ENCODE measurements at regions not wholly inside any gene's neighbourhood (a gene's known extent, or its start where the extent isn't known, plus 50 kb on each side); places are given as distances from the start of the nearest gene placed in this dataset.
"Not testable (repeated sequence)": the region's sequence is repeated elsewhere in the genome, so short reads cannot be mapped to it uniquely, and the experiment has no call there.

- H3K36me3 ChIP-seq; intact Hi-C loops (cut with DNase I; ENCODE audit: low total_unique reads); H3K4me3 ChIP-seq; H3K27ac ChIP-seq; H3K9me3 ChIP-seq; H3K4me1 ChIP-seq; H3K27me3 ChIP-seq (replicated peaks in 1 of 7): not testable (repeated sequence)
- 49 to 96% (median 50%) methylated on average over 6 to 23 of the region's 26 CpGs; no CpG with 5 or more reads in 2 of the 5 donors for WGBS, 5 donors
- DNase-seq, result peak; percentile 91
- TF ChIP-seq POLR2AphosphoS5 (IDR thresholded peaks at IDR 0.05), result peak in 2 of 3 donors; percentile 38 to 60
Observed at GRCh38 chr21:5065240-5066211, 5455.9 kb upstream of the TPTE start.

- H3K36me3 ChIP-seq; H3K9me3 ChIP-seq; H3K4me3 ChIP-seq; H3K27ac ChIP-seq; H3K27me3 ChIP-seq (replicated peaks in 1 of 7); H3K4me1 ChIP-seq; intact Hi-C loops (cut with DNase I; ENCODE audit: low total_unique reads): not testable (repeated sequence)
- WGBS, 5 donors, result 58 to 83% (median 71%) methylated on average over 2 to 5 of the region's 12 CpGs; no CpG with 5 or more reads in 2 of the 5 donors
- DNase-seq, result peak; percentile 30
Observed at GRCh38 chr21:5066682-5067251, 5454.6 kb upstream of the TPTE start.

- H3K4me3 ChIP-seq; H3K36me3 ChIP-seq; H3K9me3 ChIP-seq; H3K27ac ChIP-seq; DNase-seq; H3K27me3 ChIP-seq (replicated peaks in 1 of 7); intact Hi-C loops (cut with DNase I; ENCODE audit: low total_unique reads); H3K4me1 ChIP-seq: not testable (repeated sequence)
- WGBS, 5 donors, result 63 to 86% methylated on average over 2 to 3 of the region's 15 CpGs; no CpG with 5 or more reads in 3 of the 5 donors
Observed at GRCh38 chr21:5067326-5068048, 5453.9 kb upstream of the TPTE start.

GRCh38 chr21:5068649-5069048 lies 5452.7 kb upstream of the TPTE start:
- H3K36me3 ChIP-seq; H3K4me1 ChIP-seq; DNase-seq; H3K27ac ChIP-seq; H3K9me3 ChIP-seq; intact Hi-C loops (cut with DNase I; ENCODE audit: low total_unique reads); H3K27me3 ChIP-seq (replicated peaks in 1 of 7); H3K4me3 ChIP-seq: not testable (repeated sequence)
- 80 to 100% methylated on average over 1 of the region's 5 CpGs; no CpG with 5 or more reads in 3 of the 5 donors for WGBS, 5 donors

GRCh38 chr21:5071180-5071579 lies 5450.2 kb upstream of the TPTE start:
- H3K9me3 ChIP-seq; H3K27me3 ChIP-seq (replicated peaks in 1 of 7); intact Hi-C loops (cut with DNase I; ENCODE audit: low total_unique reads); H3K4me3 ChIP-seq; DNase-seq; H3K27ac ChIP-seq; H3K4me1 ChIP-seq; H3K36me3 ChIP-seq: not testable (repeated sequence)
- 100% methylated on average over 2 of the region's 2 CpGs; no CpG with 5 or more reads in 4 of the 5 donors for WGBS, 5 donors

- H3K27me3 ChIP-seq (replicated peaks in 1 of 7); H3K4me1 ChIP-seq; DNase-seq; H3K36me3 ChIP-seq; H3K4me3 ChIP-seq; H3K27ac ChIP-seq; intact Hi-C loops (cut with DNase I; ENCODE audit: low total_unique reads); H3K9me3 ChIP-seq: not testable (repeated sequence)
- no CpG with 5 or more reads among the region's 7 CpGs for WGBS, 5 donors
Observed at GRCh38 chr21:5076854-5077253, 5444.5 kb upstream of the TPTE start.

- H3K4me3 ChIP-seq; intact Hi-C loops (cut with DNase I; ENCODE audit: low total_unique reads); H3K27ac ChIP-seq; DNase-seq; H3K4me1 ChIP-seq; H3K9me3 ChIP-seq; H3K27me3 ChIP-seq (replicated peaks in 1 of 7); H3K36me3 ChIP-seq: not testable (repeated sequence)
- WGBS, 5 donors, result no CpG with 5 or more reads among the region's 8 CpGs
Observed at GRCh38 chr21:5079361-5079760, 5442.0 kb upstream of the TPTE start.

GRCh38 chr21:5080015-5080414 lies 5441.4 kb upstream of the TPTE start:
- H3K36me3 ChIP-seq; intact Hi-C loops (cut with DNase I; ENCODE audit: low total_unique reads); H3K27ac ChIP-seq; H3K9me3 ChIP-seq; H3K27me3 ChIP-seq (replicated peaks in 1 of 7); H3K4me1 ChIP-seq; H3K4me3 ChIP-seq; DNase-seq: not testable (repeated sequence)
- no CpG with 5 or more reads among the region's 5 CpGs for WGBS, 5 donors

- H3K4me1 ChIP-seq; H3K27me3 ChIP-seq (replicated peaks in 1 of 7); H3K9me3 ChIP-seq; H3K4me3 ChIP-seq; H3K36me3 ChIP-seq; H3K27ac ChIP-seq; intact Hi-C loops (cut with DNase I; ENCODE audit: low total_unique reads): not testable (repeated sequence)
- WGBS, 5 donors, result 77 to 93% (median 82%) methylated on average over 3 to 4 of the region's 8 CpGs; no CpG with 5 or more reads in 1 of the 5 donors
- DNase-seq, result peak; percentile 10
Observed at GRCh38 chr21:5084246-5084645, 5437.1 kb upstream of the TPTE start.

- H3K9me3 ChIP-seq; H3K36me3 ChIP-seq; H3K4me1 ChIP-seq; H3K4me3 ChIP-seq; H3K27me3 ChIP-seq (replicated peaks in 1 of 7); intact Hi-C loops (cut with DNase I; ENCODE audit: low total_unique reads): not testable (repeated sequence)
- 65% methylated on average over 6 of the region's 13 CpGs; no CpG with 5 or more reads in 4 of the 5 donors for WGBS, 5 donors
- peak; percentile 42 for DNase-seq
- H3K27ac ChIP-seq, result peak overlapping the region in 1 of 8 donors; percentile 48
Observed at GRCh38 chr21:5085456-5085855, 5435.9 kb upstream of the TPTE start.

All from spleen (tissue), 11 donors.